ENCODE measurements at regions not wholly inside any gene's neighbourhood (a gene's known extent, or its start where the extent isn't known, plus 50 kb on each side); places are given as distances from the start of the nearest gene placed in this dataset.

- TF ChIP-seq, protein P1, sequence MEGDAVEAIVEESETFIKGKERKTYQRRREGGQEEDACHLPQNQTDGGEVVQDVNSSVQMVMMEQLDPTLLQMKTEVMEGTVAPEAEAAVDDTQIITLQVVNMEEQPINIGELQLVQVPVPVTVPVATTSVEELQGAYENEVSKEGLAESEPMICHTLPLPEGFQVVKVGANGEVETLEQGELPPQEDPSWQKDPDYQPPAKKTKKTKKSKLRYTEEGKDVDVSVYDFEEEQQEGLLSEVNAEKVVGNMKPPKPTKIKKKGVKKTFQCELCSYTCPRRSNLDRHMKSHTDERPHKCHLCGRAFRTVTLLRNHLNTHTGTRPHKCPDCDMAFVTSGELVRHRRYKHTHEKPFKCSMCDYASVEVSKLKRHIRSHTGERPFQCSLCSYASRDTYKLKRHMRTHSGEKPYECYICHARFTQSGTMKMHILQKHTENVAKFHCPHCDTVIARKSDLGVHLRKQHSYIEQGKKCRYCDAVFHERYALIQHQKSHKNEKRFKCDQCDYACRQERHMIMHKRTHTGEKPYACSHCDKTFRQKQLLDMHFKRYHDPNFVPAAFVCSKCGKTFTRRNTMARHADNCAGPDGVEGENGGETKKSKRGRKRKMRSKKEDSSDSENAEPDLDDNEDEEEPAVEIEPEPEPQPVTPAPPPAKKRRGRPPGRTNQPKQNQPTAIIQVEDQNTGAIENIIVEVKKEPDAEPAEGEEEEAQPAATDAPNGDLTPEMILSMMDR (IDR thresholded peaks at IDR 0.05): no peak
- TF ChIP-seq FOSL2 (IDR thresholded peaks at IDR 0.05): no peak
- TF ChIP-seq FOSL2 (CRISPR knock-in tag; IDR thresholded peaks at IDR 0.05): no peak
- no peak for TF ChIP-seq PHF8 (IDR thresholded peaks at IDR 0.05; ENCODE audit: borderline replicate concordance, low read depth)
- no peak for TF ChIP-seq CHD4 (IDR thresholded peaks at IDR 0.05; ENCODE audit: borderline replicate concordance)
- no peak for TF ChIP-seq POLR2A (IDR thresholded peaks at IDR 0.05; ENCODE audit: low read length)
- TF ChIP-seq RAD21 (conservative IDR thresholded peaks at IDR 0.05 in 1 of 2, IDR thresholded peaks at IDR 0.05 in 1 of 2): no peak
- TF ChIP-seq CHD2 (IDR thresholded peaks at IDR 0.05; ENCODE audit: low read length, partially characterized antibody): no peak
- TF ChIP-seq RNF2 (IDR thresholded peaks at IDR 0.05; ENCODE audit: borderline replicate concordance, low read depth): no peak
- TF ChIP-seq GATA3 (IDR thresholded peaks at IDR 0.05; ENCODE audit: borderline replicate concordance): no peak
Observed at GRCh38 chr5:170448221-170448620, 55.6 kb upstream of the KCNIP1 start.

All from A549 (cell line).